Colonic mucosa (tissue), 4 donors: ENCODE measurements at regions not wholly inside any gene's neighbourhood (a gene's known extent, or its start where the extent isn't known, plus 50 kb on each side); places are given as distances from the start of the nearest gene placed in this dataset.

Experiments used
- DNase-seq: peaks from one replicate; pipeline ENCODE4 v3.0.0-alpha.2; 2020
- H3K27ac ChIP-seq: fragments of 200-600 bp; one replicate; pipeline ENCODE4 v1.8.0; 2021
- H3K27me3 ChIP-seq: fragments of 200-600 bp; one replicate; pipeline ENCODE4 v1.8.0; 2021
- H3K36me3 ChIP-seq: fragments of 200-600 bp; one replicate; pipeline ENCODE4 v1.8.0; 2021
- H3K4me1 ChIP-seq: fragments of 200-600 bp; one replicate; pipeline ENCODE4 v1.8.0; 2021; ENCODE audit warnings: mild to moderate bottlenecking
- H3K4me3 ChIP-seq: fragments of 200-600 bp; one replicate; pipeline ENCODE4 v1.8.0; 2021
- H3K9ac ChIP-seq, 2 donors: one replicate each; pipeline ENCODE4 v1.7.0; 2013; ENCODE audit warnings: control low read depth in 2 of 2, low read depth in 2 of 2, low read length in 2 of 2
- H3K9me3 ChIP-seq: fragments of 200-600 bp; one replicate; pipeline ENCODE4 v1.8.0; 2021
- CTCF ChIP-seq: fragments of 200-600 bp; IDR thresholded peaks from one replicate; pipeline ENCODE4 v1.8.0; 2022; ENCODE audit warnings: antibody characterized with exemption, mild to moderate bottlenecking
- intact Hi-C: fragments of 100-400 bp; cut with DNase I; formaldehyde crosslinking; loops from one replicate; pipeline ENCODE4 v1.14.1; 2022
- donor health status: healthy.
- donor health status: DM: no; HTN: no; CAD: no.
- donor health status: DM: no; HTN: no; CAD: no.

GRCh38 chr3:177758126-177758525, 560.8 kb upstream of the TBL1XR1 start:
- Histone ChIP-seq H3K27ac (no peak overlapping the region), H3K36me3 (no peaks in the 10 kb centered on the region), H3K9ac (no peak overlapping the region), H3K4me3 (no peak overlapping the region), H3K9me3 (no peaks in the 10 kb centered on the region), H3K4me1 (no peaks in the 10 kb centered on the region), H3K27me3 (no peaks in the 10 kb centered on the region)
- DNase-seq, result no peak
- no peak for TF ChIP-seq CTCF
- intact Hi-C loops, result no loop called here

- Histone ChIP-seq H3K4me3 (no peak overlapping the region), H3K9me3 (no peaks in the 10 kb centered on the region), H3K4me1 (no peaks in the 10 kb centered on the region), H3K9ac (no peak overlapping the region), H3K27me3 (no peaks in the 10 kb centered on the region), H3K36me3 (no peaks in the 10 kb centered on the region), H3K27ac (no peak overlapping the region)
- DNase-seq, result no peak
- intact Hi-C loops, result no loop called here
- no peak for TF ChIP-seq CTCF
These were observed 563.5 kb upstream of the TBL1XR1 start for GRCh38 chr3:177760803-177761202.

- Histone ChIP-seq H3K4me1 (no peaks in the 10 kb centered on the region), H3K27ac (no peak overlapping the region), H3K9me3 (no peaks in the 10 kb centered on the region), H3K27me3 (no peaks in the 10 kb centered on the region), H3K9ac (no peak overlapping the region), H3K4me3 (no peak overlapping the region), H3K36me3 (no peaks in the 10 kb centered on the region)
- DNase-seq, result no peak
- intact Hi-C loops, result no loop called here
- no peak for TF ChIP-seq CTCF
These were observed 567.2 kb upstream of the TBL1XR1 start for GRCh38 chr3:177764377-177764912.

- no peak for TF ChIP-seq CTCF
- Histone ChIP-seq H3K36me3 (no peaks in the 10 kb centered on the region), H3K9me3 (no peaks in the 10 kb centered on the region), H3K27ac (no peak overlapping the region), H3K27me3 (no peaks in the 10 kb centered on the region), H3K4me3 (no peak overlapping the region), H3K9ac (no peak overlapping the region), H3K4me1 (no peaks in the 10 kb centered on the region)
- DNase-seq, result no peak
- intact Hi-C loops, result no loop called here
These were observed 567.7 kb upstream of the TBL1XR1 start for GRCh38 chr3:177764933-177765332.

- H3K9ac ChIP-seq, result no peak overlapping the region
- DNase-seq, result no peak
- H3K4me1 ChIP-seq, result no peaks in the 10 kb centered on the region
- H3K27ac ChIP-seq, result no peak overlapping the region
- no peak for TF ChIP-seq CTCF
- H3K4me3 ChIP-seq, result no peak overlapping the region
- H3K9me3 ChIP-seq, result no peaks in the 10 kb centered on the region
- no peaks in the 10 kb centered on the region for H3K36me3 ChIP-seq
- no peaks in the 10 kb centered on the region for H3K27me3 ChIP-seq
- intact Hi-C loops, result loop anchor here (10.0 kb wide), 1 partner anchor 716 kb away; no protein-coding TSS in a partner anchor
These were observed 573.3 kb upstream of the TBL1XR1 start for GRCh38 chr3:177770383-177771230.
